Left forelimb (tissue), 1 donor: ENCODE measurements at regions not wholly inside any gene's neighbourhood (a gene's known extent, or its start where the extent isn't known, plus 50 kb on each side); places are given as distances from the start of the nearest gene placed in this dataset.
"Not testable (repeated sequence)": the region's sequence is repeated elsewhere in the genome, so short reads cannot be mapped to it uniquely, and the experiment has no call there.

Source experiments
- DNase-seq: peaks from one replicate; pipeline ENCODE4 v3.0.0-alpha.2; 2018; ENCODE audit warnings: low spot score

DNA sequence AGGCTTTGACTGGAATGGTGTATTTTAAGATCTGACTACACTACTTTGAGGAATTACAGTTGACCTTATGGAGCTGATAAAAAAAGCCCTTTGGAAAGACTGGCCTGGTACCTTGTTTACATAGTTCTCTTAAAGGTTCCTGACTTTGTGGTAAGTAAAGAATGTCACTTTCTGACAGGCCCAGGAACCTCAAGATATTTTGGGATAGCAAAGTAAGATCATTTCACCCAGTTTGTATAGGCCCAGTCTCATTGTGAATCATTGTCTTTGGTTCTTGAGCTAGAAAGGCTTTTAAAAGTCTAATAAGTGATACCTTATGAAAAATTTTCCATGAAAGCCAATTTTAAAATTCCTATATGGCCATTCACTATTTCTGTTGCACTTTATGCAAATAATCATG, 316.3 kb upstream of the LRRTM4 start:
- no peak for DNase-seq

DNA sequence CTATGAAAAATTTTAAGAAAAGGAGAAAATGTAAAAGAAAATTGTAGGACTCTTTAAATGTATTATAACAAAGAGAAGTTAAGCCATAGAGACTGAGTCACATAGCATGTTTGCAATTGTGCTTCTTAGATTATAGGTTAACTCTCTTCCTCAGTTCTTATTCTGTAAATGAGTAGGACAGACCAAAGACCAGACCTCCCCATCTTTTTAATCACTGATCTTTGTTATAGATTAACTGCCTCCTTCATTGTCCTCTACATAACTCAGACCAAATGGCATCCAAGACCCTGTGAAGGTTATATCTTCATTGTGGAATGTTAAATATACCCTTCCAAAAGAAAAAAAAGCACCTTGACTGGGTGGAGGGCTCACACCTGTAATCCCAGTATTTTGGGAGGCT, 316.9 kb upstream of the LRRTM4 start:
- DNase-seq: no peak

DNA sequence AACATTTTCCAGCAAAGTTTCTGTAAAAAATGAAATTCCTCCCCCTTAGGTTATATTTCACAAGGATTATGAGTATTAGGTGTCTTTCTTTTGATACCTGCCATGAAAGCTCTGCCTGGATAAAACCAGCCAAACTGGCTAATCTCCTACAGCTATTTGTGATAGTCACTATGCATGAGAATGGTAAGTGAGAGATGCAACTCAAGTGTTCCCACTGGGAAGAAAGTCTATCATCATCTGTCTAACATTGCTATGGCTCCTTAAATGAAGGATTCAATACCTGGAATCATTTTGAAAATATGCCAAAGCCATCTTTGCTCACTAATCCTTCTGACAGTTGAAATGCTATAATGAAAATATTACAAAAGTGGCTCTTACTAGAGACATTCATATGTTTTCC, 339.9 kb upstream of the LRRTM4 start:
- no peak for DNase-seq

DNA sequence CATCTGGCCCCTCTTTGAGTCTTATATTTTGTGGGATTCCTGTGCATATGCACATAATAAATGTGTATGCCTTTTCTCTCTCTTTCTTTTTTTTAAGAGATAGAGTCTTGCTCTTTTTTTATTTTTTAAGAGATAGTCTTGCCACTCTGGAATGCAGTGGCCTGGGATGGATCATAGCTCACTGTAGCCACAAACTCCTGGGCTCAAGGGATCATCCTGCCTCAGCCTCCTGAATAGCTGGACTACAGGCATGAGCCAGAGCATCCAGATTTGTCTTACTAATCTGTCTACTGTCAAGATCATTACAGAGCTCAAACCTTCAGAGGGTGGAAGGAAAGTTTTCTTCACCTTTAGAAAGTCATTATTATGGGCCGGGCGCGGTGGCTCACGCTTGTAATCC, 342.2 kb upstream of the LRRTM4 start:
- no peak for DNase-seq

DNA sequence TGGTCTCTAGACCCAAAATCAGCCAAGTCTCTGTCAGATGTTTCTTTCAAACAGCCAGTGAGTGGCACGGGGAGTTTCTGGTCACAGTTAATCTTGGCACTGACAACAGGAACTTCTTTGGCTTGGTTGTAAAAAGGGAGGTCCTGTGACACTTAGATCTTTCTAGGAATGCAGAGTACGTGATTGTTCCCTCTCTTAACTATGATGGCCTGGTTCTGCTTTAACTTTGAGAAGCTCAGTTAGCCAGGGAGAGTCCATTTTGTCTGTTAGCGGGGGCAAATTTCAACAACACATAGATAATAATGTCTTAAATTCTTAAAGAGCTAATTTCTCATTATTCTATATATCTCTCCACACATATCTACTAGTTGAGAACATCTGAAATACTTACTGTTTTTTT, 344.5 kb upstream of the LRRTM4 start:
- DNase-seq: no peak

DNA sequence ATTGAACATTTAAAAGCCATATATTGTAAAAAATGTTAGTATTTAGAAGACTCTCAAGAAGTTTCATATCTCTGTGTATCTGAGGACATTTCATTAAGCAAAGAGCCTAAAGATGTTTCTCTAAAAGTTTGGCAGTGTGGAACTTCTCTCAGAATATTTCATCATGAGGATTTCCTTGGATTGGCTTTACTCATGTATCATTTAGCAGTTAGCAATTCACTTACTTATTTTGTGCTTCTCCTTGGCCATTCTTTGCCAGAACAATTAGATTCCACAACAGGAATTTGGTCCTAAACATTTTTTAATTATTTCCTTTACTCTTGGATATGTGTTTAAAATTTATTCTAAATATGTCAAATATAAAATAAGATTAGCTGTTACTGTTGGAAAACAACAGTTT, 345.0 kb upstream of the LRRTM4 start:
- no peak for DNase-seq

DNA sequence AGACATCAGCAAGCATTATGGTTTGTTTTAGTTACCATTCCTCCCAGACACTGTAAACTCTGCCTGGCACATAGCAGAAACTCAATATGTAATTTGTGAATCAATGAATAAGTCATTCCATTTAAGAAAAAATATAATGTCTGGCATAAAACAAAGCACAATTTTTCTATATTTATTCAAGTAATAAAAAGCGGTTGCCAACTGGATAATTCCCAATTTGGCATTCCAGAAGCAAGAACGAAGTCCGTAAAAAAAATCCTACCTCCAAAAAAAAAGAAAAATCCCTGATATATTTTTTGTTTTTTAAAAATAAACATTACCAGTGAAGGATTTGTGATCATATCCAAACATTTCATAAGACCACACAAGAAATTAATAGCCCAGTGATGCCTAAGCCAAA, 351.3 kb upstream of the LRRTM4 start:
- DNase-seq: no peak

DNA sequence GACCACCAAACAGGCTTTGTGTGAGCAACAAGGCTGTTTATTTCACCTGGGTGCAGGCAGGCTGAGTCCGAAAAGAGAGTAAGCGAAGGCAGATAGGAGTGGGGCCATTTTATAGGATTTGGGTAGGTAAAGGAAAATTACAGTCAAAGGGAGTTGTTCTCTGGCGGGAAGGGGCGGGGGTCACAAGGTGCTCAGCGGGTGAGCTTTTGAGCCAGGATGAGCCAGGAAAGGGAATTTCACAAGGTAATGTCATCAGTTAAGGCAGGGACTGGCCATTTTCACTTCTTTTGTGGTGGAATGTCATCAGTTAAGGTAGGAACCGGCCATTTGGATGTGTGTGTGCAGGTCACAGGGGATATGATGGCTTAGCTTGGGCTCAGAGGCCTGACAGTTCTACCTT, 378.0 kb upstream of the LRRTM4 start:
- not testable (repeated sequence) for DNase-seq

DNA sequence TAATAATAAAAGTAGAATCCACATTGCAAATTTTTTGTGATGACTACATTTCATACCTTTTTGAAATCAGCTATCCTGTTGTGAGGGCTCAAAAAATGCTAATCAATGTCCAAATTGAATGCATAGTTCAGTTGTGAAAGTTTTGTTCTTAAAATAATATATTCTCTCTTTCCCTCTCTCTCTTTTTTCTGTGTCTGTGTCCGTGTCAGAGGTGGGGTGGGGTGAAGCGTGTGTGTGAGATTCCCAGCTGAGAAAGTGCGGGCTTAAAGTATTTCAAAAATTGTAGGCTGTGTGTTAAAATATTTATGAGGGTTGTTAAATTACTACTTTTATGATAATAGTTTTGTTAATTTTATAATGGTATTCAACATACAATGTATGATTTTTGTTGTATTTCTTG, 388.0 kb upstream of the LRRTM4 start:
- no peak for DNase-seq

DNA sequence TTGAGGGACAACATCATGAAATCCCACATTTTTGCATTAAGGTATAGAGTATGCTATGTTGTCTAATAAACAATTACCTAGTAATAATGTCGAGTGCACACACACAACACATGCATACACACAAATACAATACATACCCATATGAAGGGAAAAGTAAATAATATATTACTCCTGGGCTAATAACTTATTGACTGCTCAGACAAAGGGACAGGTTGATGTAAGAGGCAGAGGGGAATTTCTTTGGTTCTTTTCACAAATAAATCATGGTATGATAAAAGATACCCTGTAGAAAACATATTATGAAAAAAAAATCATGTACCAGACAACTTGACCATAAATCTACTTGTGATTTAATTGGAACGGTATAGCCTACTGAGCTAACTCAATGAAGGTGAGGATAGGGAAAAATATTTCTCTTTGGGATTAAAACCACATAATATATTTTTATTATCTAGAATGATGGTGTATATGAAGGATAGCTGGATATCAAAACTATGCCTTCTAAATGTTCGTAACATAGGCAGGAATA, 398.7 kb upstream of the LRRTM4 start:
- DNase-seq: no peak

DNA sequence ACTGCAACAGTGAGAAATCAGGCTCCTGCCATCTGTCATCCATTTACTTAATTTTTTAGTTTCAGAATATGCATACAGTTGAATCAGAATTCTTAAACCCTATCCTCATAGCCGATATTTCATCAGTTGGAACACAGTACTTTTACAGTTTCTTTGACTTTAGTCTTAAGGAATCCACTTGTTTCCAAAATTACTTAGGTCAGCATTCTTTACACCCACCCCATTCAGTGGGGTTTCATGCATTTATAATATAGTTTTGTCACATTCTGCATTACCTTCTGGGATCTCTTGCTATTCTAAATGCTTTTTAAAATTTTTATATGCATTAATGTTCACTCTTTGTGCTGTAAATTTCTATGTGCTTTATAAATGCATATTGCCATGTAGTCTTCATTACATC, 400.4 kb upstream of the LRRTM4 start:
- no peak for DNase-seq

DNA sequence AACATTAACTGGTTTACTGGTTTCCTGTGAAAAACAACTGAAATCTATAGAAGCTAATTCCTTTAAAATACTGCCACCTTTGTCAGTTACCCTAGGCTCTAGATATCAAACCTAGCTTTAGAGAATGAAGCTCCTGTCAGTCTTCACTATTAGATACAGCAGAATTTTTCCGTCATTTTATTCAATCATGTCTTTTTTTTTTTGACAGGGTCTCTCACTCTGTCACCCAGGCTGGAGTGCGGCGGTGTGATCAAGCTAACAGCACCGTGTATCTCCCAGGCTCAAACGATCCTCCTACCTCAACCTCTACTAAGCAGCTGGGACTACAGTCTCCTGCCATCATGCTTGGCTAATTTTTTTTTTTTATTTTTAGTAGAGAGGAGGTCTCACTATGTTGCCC, 415.2 kb upstream of the LRRTM4 start:
- DNase-seq: no peak

DNA sequence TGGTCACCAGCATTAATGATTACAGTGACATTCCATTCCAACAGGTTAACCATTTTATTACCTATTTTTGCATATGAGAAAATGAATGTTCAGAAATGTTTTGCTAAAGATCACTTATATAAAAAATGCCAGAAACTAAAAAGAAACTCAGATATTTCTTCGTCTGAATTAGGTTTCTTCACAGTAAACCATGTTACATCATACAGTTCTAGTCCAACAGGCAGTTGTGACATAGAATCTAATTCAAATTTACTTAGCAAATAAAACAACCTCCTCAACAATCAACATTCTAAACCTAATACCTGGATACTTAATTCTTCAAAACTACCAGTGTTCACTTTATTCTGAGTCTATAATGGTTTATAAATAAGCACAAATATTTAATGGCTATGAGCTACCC, 416.3 kb upstream of the LRRTM4 start:
- DNase-seq: no peak

DNA sequence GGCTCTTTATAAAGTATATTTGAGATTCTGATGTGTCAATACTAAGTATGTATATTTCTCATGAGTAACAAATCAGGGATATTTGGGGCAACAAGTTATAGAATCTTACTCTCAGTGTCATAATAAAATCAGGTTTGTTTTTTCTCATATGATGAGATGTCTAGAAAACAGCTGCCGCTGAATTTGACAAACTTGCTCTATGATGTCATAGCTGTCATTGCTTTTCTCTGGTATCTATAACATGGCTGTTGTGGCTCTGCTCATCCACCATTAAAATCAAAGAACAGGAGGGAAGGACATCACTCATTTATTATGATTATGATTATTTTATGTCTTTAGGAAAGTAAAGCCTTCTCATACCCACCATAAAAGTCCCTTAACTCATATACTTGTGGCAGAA, 417.2 kb upstream of the LRRTM4 start:
- DNase-seq: no peak

DNA sequence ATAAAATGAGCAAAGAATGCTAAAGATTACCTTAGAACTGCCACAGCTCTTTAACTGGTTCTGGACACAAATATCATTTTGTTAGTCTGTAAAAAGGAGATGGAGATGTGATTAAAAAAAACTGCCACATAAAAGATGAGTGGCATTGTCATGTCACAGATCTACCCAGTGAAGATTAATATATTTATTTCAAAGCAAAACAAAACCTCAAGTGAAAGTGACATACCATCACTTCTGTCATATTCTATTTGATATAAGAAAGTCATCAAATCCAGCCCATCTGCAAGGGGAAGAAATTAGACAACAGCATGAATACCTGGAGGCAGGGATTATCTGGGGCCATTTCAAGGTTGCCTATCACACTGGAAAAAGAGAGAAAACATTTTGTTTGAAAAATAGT, 417.6 kb upstream of the LRRTM4 start:
- no peak for DNase-seq

DNA sequence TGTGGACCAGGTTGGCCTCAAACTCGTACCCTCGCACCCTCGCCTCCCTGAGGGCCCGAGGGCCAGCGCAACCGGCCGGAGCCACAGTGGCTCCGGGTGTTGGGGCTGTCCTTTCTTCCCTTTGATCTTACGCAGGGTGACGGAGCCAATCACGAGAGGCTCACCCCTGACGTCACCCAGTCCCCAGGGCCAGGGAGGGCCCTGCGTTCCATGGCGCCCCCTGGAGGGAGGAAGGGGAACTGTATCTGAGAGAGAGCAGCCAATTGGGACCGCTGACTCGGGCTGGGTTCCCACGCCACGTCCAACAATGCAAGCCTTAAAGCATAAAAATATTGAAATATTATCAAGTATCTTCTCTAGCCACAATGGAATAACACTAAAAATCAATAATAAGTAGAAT, 432.8 kb upstream of the LRRTM4 start:
- no peak for DNase-seq

DNA sequence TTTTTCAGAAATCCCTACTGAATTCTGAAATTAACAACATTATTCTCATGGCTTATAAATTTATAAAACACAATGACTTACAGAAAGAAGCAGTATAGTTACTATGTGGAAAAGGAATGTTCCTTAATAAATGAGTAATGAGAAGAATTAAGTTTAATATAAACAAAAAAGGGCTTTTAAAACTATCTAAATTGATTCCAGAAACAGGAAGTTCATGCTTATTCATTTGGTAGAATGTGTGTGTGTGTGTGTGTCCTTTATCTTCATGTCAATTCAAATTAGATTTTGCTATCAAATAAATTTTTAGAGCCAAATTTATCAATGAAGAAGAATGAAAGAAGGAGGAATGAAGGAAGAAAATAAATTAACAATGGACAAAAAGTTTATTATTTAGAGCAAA, 440.8 kb upstream of the LRRTM4 start:
- no peak for DNase-seq

DNA sequence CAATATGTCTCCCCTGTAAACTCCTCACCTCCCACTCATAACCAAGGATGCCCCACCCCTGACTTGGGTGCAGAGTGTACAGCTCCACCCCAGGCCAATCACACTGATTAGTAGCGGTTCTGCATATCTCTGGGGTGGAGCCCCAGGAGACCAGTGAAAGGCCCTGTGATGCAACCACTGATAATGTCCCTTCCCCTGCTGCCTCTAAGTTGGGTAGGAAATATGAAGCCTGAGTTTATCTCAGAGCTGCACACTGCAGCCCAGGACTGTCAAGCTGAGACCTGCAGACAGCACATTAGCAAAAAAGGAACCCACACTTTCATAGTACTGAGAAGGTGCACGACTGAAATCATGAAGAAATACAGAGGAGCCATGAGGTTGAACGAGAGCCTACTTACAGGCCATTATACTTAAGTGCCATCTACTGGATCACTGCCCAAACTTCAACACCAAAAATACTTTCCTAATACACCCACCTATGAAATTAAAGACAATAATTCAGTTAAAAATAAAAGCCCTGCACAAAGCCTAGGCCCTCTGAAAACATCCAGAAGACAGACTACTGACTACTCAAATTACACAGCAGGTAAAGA, 455.4 kb upstream of the LRRTM4 start:
- no peak for DNase-seq

DNA sequence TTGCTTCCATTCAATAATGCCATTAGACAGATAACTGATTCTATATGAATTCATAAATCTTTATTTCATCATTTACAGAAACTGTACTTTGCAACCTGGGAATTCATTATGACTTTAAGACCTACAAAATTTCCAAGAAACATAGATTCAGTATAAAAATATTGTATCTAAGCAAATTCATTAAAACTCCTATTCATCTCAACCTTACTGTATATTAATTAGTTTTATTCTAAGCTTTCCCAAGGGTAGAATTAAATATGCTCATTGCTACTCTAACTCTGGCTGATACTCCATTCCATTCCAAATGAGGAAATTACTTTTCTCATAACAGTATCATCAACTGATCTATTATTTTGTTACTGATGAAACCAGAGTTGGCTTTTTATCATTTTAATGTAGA, 473.0 kb upstream of the LRRTM4 start:
- no peak for DNase-seq

DNA sequence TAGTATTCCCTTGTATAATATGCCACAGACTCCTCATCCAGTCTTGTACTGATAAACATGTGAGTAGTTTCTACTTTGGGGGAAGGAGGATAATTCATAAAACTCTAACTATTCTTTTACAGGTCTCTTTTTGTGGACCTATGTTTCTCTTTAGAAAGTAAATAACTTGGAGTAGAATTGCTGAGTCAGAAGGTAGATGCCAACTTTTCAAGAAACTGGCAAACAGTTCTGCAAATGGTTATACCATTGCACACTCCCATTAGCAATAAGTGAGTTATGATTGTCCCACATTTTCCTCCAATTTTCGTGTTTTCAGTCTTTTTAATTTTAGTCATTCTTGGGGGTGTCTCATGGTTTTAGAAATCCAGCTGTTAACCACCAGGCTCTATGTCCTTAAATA, 477.2 kb upstream of the LRRTM4 start:
- no peak for DNase-seq

DNA sequence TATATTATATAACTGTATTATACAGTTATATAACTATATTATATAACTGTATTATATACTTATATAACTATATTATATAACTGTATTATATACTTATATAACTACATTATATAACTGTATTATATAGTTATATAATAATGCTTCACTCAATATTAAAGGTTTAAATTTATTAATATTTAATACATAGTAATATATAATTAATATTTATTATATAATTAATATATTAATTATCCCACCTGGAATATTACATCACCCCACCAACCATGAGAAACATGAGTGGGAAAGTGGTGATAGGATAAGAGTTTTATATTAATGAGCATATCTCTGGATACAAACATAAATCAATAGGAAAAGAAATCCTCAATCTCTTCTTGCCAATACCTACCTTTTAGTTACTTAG, 487.1 kb upstream of the LRRTM4 start:
- no peak for DNase-seq

DNA sequence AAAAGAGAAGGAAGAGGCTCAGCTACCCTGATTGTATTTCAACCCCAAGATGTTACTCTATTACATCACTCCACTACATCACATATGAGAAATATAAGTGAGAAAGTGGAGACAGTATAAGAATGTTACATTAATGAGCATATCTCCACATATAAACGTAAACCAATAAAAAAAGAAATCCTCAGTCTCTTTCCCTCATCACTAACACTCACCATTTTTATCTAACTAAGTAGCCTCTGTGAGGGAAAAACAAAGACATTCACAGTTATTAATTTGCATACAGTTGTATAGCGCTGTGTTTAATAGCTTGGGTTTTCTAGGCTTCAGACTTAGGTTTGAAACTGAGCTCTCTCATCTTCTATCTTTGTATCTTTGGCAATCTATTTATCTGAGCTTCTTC, 489.1 kb upstream of the LRRTM4 start:
- no peak for DNase-seq

DNA sequence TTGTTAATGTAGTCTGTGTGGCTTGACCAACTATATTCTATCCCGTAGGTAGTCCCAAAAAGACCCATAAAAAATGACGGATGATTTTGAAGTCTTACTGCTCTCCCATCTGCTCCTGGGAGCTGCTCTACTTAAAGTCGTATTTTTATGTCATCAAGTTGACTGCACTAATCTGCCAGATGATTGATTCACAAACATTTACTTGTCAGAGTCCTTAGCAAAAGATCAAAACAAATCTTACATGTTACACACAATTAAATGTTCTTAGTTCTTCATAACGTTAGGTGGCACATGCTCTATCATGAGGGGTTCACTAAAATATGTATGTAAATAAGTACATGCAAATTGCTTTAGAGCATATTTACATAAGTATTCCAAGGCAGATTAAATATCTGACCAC, 498.3 kb upstream of the LRRTM4 start:
- no peak for DNase-seq

DNA sequence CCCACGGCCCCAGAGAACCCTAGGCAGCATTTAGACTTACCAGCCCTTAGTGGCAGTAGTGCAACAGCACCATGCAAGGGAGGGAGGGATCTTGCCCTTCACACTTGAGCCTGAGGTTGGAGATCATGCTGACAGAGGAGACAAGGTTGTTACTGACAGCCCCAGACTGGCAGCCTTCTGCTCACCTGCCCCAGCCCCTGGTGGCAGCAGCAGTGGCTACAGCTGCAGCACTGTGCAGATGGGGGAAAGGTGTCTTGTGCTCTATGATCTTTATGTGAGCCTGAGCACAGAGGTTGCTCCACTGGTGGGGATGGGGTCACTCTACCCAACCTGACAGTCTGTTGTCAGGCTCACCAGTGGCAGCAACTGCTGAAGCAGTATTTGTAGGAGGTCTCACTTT, 501.2 kb upstream of the LRRTM4 start:
- no peak for DNase-seq

DNA sequence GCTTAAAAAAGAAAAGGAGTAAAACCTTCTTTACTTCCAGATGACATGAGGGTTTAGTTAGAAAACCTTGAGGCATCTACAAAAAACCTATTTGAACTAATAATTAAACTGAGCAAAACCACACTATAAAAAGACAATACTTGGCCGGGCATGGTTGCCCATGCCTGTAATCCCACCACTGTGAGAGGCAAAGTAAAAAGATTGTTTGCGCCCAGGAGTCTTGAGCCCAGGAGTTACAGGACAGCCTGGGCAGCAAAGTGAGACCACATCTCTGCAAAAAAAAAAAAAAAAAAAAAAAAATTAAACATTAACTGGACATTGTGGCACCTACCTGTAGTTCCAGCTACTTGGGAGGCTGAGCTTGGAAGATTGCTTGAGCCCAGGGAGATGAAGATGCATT, 502.8 kb upstream of the LRRTM4 start:
- DNase-seq: no peak
